SK-N-SH (cell line): ENCODE measurements at regions not wholly inside any gene's neighbourhood (a gene's known extent, or its start where the extent isn't known, plus 50 kb on each side); places are given as distances from the start of the nearest gene placed in this dataset.

ENCODE experiments used
- CTCF ChIA-PET: fragments of 300-600, 350-600 bp; formaldehyde crosslinking; extraction: SDS; loops from one replicate; lab custom pipeline; 2021; lab: Yijun Ruan, JAX
- POLR2A ChIA-PET: fragments of 350-600 bp; sonication (Branson Sonifier 250); formaldehyde crosslinking; extraction: SDS; loops from one replicate; lab custom pipeline; 2020; ENCODE audit warnings: antibody characterized with exemption, inconsistent platforms; lab: Yijun Ruan, JAX
- DNase-seq: peaks from one replicate; pipeline ENCODE4 v3.0.0; 2012
- H2AFZ ChIP-seq: fragments of 200-600 bp; sonication (generic); 2 replicates; pipeline ENCODE4 v1.8.1; 2016; ENCODE audit warnings: antibody characterized with exemption, mild to moderate bottlenecking, low read depth
- H3F3A ChIP-seq: fragments of 200-600 bp; sonication (generic); replicated peaks from 2 replicates; pipeline ENCODE3; 2016; ENCODE audit warnings: antibody characterized with exemption, mild to moderate bottlenecking; ENCODE audit not compliant: insufficient read depth
- H3K27ac ChIP-seq, 2 experiments: fragments of 200-500 bp in 1 of 2; fragments of 200-600 bp in 1 of 2; sonication (Bioruptor generic) in 1 of 2; sonication (generic), shearing (Covaris generic) in 1 of 2; 2 replicates each; pipeline versions ENCODE4 v1.5.1 to v1.6.1; 2014 to 2016; ENCODE audit warnings: low read depth in 2 of 2, inconsistent platforms in 1 of 2, low read length in 1 of 2, mild to moderate bottlenecking in 1 of 2, mixed read lengths in 1 of 2
- H3K27me3 ChIP-seq: fragments of 200-600 bp; sonication (generic), shearing (Covaris generic); 2 replicates; pipeline ENCODE4 v1.6.1; 2016; ENCODE audit warnings: mixed run types; ENCODE audit not compliant: insufficient read depth
- H3K36me3 ChIP-seq, 2 experiments: fragments of 200-500 bp in 1 of 2; fragments of 200-600 bp in 1 of 2; sonication (Bioruptor generic) in 1 of 2; sonication (generic) in 1 of 2; replicated peaks in 1 of 2; 2 replicates each; pipeline versions ENCODE3 to v1.5.1; 2014 to 2016; ENCODE audit warnings: low read length in 1 of 2, mild to moderate bottlenecking in 1 of 2; ENCODE audit not compliant: insufficient read depth in 2 of 2, control insufficient read depth in 1 of 2
- H3K4me1 ChIP-seq, 2 experiments: fragments of 200-500 bp in 1 of 2; fragments of 200-600 bp in 1 of 2; sonication (Bioruptor generic) in 1 of 2; sonication (generic), shearing (Covaris generic) in 1 of 2; 2 replicates each; pipeline versions ENCODE4 v1.5.1 to v1.6.1; 2014 to 2016; ENCODE audit warnings: low read depth in 1 of 2, low read length in 1 of 2, mixed run types in 1 of 2; ENCODE audit not compliant: insufficient read depth in 2 of 2, control insufficient read depth in 1 of 2
- H3K4me2 ChIP-seq: fragments of 200-600 bp; sonication (generic), shearing (Covaris generic); 2 replicates; pipeline ENCODE4 v1.6.1; 2017; ENCODE audit warnings: mixed run types
- H3K4me3 ChIP-seq, 2 experiments: fragments of 200-500 bp in 1 of 2; fragments of 200-600 bp in 1 of 2; sonication (Bioruptor generic) in 1 of 2; sonication (generic), shearing (Covaris generic) in 1 of 2; 2 replicates each; pipeline versions ENCODE4 v1.5.1 to v1.8.1; 2014 to 2016; ENCODE audit warnings: low read depth in 2 of 2, inconsistent platforms in 1 of 2, low read length in 1 of 2, mild to moderate bottlenecking in 1 of 2, mixed read lengths in 1 of 2, moderate library complexity in 1 of 2
- H3K79me2 ChIP-seq: fragments of 200-600 bp; sonication (generic); 2 replicates; pipeline ENCODE4 v1.8.1; 2017; ENCODE audit warnings: mild to moderate bottlenecking; ENCODE audit not compliant: insufficient read depth
- H3K9ac ChIP-seq: fragments of 200-600 bp; sonication (generic); 2 replicates; pipeline ENCODE4 v1.6.1; 2017; ENCODE audit warnings: mixed run types
- H3K9me2 ChIP-seq: fragments of 200-600 bp; sonication (generic); 2 replicates; pipeline ENCODE4 v1.6.1; 2017; ENCODE audit warnings: mixed run types
- H3K9me3 ChIP-seq: fragments of 200-600 bp; sonication (generic); 2 replicates; pipeline ENCODE4 v1.6.1; 2017; ENCODE audit warnings: mixed run types, mild to moderate bottlenecking, moderate library complexity
- H4K20me1 ChIP-seq: fragments of 200-600 bp; sonication (generic); 2 replicates; pipeline ENCODE4 v1.6.1; 2017; ENCODE audit warnings: mild to moderate bottlenecking, mixed run types; ENCODE audit not compliant: insufficient read depth
- CTCF ChIP-seq: fragments of 200-600 bp; sonication (generic); IDR thresholded peaks from 2 replicates; pipeline ENCODE4 v1.6.1; 2017; ENCODE audit warnings: antibody characterized with exemption, mild to moderate bottlenecking, moderate library complexity
- ELF1 ChIP-seq: IDR thresholded peaks from 2 replicates; pipeline ENCODE4 v1.4.0; 2012
- FOXJ3 ChIP-seq: sonication (generic); formaldehyde crosslinking; IDR thresholded peaks from 2 replicates; pipeline ENCODE4 v1.5.1; 2020; ENCODE audit warnings: mild to moderate bottlenecking, missing genetic modification reagents
- GATA2 ChIP-seq: sonication (generic); formaldehyde crosslinking; IDR thresholded peaks from 2 replicates; pipeline ENCODE4 v1.5.0; 2020; ENCODE audit warnings: mild to moderate bottlenecking, missing genetic modification reagents
- JUND ChIP-seq: IDR thresholded peaks from 2 replicates; pipeline ENCODE4 v1.4.0; 2012
- MAX ChIP-seq: IDR thresholded peaks from 2 replicates; pipeline ENCODE4 v1.4.0; 2012; ENCODE audit warnings: low read depth
- MXI1 ChIP-seq: IDR thresholded peaks from 2 replicates; pipeline ENCODE4 v1.6.1; 2012; ENCODE audit warnings: mild to moderate bottlenecking, low read depth, low read length, improper control_type of control experiment
- NFIC ChIP-seq: IDR thresholded peaks from 2 replicates; pipeline ENCODE4 v1.4.0; 2012; ENCODE audit warnings: borderline replicate concordance
- PBX3 ChIP-seq: IDR thresholded peaks from 2 replicates; pipeline ENCODE4; 2012
- POLR2AphosphoS5 ChIP-seq: IDR thresholded peaks from 2 replicates; pipeline ENCODE4 v1.6.1; 2012; ENCODE audit warnings: low read depth, low read length
- RAD21 ChIP-seq: IDR thresholded peaks from 2 replicates; pipeline ENCODE4 v1.6.1; 2012; ENCODE audit warnings: mild to moderate bottlenecking, low read length
- RFX5 ChIP-seq: IDR thresholded peaks from 2 replicates; pipeline ENCODE4 v1.6.1; 2012; ENCODE audit warnings: mild to moderate bottlenecking, improper control_type of control experiment, low read length
- RXRA ChIP-seq: IDR thresholded peaks from 2 replicates; pipeline ENCODE4 v1.4.0; 2012; ENCODE audit warnings: low read depth, mild to moderate bottlenecking, borderline replicate concordance
- SIN3A ChIP-seq: IDR thresholded peaks from 2 replicates; pipeline ENCODE4 v1.6.1; 2012; ENCODE audit warnings: low read depth, mild to moderate bottlenecking, low read length, moderate library complexity, borderline replicate concordance
- TCF12 ChIP-seq: IDR thresholded peaks from 2 replicates; pipeline ENCODE4 v1.4.0; 2012
- YY1 ChIP-seq: IDR thresholded peaks from 2 replicates; pipeline ENCODE4 v1.4.0; 2012; ENCODE audit warnings: low read depth, mild to moderate bottlenecking
- WGBS: methylation state at CpG from one replicate; pipeline ENCODE4 v1.1.6; 2017; ENCODE audit warnings: low lambda C conversion rate; 5-methylcytosine and 5-hydroxymethylcytosine counted together
- TF ChIP-seq, protein P1 (sequence below): IDR thresholded peaks from 2 replicates; pipeline ENCODE4 v1.6.1; 2012; ENCODE audit warnings: mild to moderate bottlenecking, low read depth, low read length, moderate library complexity
- TF ChIP-seq, protein P2 (sequence below): IDR thresholded peaks from 2 replicates; pipeline ENCODE4 v1.4.0; 2012; ENCODE audit warnings: low read depth, borderline replicate concordance
- TF ChIP-seq, protein P3 (sequence below): fragments of 150-350 bp; IDR thresholded peaks from 2 replicates; pipeline ENCODE4 v1.6.1; 2016; ENCODE audit warnings: mild to moderate bottlenecking, low read depth, low read length

DNA sequence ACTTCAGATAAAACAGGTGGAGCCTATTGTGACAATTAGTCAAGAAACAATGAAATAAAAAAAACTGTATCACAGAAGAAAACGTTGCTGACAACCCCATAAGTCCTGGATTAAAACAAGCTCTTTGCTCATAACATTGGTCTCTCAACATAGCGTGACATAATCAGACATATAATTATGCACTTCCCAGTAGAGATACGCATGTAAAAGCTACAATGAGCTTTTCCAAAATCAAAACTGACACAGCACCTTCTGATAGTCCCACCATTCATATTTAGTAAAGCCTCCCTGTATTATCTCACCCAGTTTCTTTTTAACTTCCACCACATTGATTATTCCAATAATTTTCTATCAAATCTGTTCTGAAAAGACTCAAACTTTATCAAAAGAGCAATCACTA is 372.1 kb upstream of the SMIM31 start:
- H2AFZ ChIP-seq = no peak overlapping the region
- TF ChIP-seq, protein P1, sequence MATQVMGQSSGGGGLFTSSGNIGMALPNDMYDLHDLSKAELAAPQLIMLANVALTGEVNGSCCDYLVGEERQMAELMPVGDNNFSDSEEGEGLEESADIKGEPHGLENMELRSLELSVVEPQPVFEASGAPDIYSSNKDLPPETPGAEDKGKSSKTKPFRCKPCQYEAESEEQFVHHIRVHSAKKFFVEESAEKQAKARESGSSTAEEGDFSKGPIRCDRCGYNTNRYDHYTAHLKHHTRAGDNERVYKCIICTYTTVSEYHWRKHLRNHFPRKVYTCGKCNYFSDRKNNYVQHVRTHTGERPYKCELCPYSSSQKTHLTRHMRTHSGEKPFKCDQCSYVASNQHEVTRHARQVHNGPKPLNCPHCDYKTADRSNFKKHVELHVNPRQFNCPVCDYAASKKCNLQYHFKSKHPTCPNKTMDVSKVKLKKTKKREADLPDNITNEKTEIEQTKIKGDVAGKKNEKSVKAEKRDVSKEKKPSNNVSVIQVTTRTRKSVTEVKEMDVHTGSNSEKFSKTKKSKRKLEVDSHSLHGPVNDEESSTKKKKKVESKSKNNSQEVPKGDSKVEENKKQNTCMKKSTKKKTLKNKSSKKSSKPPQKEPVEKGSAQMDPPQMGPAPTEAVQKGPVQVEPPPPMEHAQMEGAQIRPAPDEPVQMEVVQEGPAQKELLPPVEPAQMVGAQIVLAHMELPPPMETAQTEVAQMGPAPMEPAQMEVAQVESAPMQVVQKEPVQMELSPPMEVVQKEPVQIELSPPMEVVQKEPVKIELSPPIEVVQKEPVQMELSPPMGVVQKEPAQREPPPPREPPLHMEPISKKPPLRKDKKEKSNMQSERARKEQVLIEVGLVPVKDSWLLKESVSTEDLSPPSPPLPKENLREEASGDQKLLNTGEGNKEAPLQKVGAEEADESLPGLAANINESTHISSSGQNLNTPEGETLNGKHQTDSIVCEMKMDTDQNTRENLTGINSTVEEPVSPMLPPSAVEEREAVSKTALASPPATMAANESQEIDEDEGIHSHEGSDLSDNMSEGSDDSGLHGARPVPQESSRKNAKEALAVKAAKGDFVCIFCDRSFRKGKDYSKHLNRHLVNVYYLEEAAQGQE = no peak
- no peak for TF ChIP-seq PBX3
- H3K79me2 ChIP-seq = no peaks in the 10 kb centered on the region
- ChIA-PET POLR2A (no interaction called here), CTCF (no interaction called here)
- H3K9me3 ChIP-seq = no peaks in the 10 kb centered on the region
- no peaks in the 10 kb centered on the region for H4K20me1 ChIP-seq
- H3K27me3 ChIP-seq = no peaks in the 10 kb centered on the region; the same call in none of the 2 replicates
- H3K9ac ChIP-seq = no peak overlapping the region
- H3K4me3 ChIP-seq = no peak overlapping the region
- WGBS = 11% methylated on average over 3 of the region's 3 CpGs
- no peak overlapping the region for H3K27ac ChIP-seq
- no peaks in the 10 kb centered on the region for H3K4me1 ChIP-seq
- H3K9me2 ChIP-seq = no peaks in the 10 kb centered on the region
- no peaks in the 10 kb centered on the region for H3K36me3 ChIP-seq
- no peak overlapping the region for H3K4me2 ChIP-seq
- no peak for DNase-seq
- no peaks in the 10 kb centered on the region for H3F3A ChIP-seq

DNA sequence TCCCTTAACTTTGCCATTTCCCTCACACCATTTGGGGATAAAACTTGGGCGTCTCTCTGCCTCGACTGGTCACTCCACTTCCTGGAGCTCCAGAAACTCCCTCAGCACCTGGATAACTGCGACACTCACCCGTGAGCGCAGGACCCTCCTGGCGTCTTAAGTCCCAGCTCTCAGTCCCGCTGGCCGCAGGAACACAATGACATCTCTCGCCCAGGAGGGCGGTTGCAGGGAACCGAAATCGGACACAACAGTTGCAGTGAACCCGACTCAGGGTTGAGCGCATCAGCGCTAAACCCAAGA is 370.9 kb upstream of the SMIM31 start:
- peak overlapping the region in 1 of 2 experiments; percentile 37; a peak in 1 of 4 replicates for H3K4me3 ChIP-seq

More for the DNA sequence above, 370.9 kb upstream of the SMIM31 start:
- 4% methylated on average over 12 of the region's 15 CpGs for WGBS
- TF ChIP-seq NFIC (no peak), RXRA (no peak), CTCF (no peak), MAX (no peak), POLR2AphosphoS5 (no peak), FOXJ3 (no peak), RFX5 (no peak), TCF12 (no peak), ELF1 (no peak), GATA2 (CRISPR knock-in tag) (no peak), MXI1 (no peak), SIN3A (no peak), YY1 (no peak), RAD21 (no peak), JUND (no peak)
- TF ChIP-seq, protein P2, sequence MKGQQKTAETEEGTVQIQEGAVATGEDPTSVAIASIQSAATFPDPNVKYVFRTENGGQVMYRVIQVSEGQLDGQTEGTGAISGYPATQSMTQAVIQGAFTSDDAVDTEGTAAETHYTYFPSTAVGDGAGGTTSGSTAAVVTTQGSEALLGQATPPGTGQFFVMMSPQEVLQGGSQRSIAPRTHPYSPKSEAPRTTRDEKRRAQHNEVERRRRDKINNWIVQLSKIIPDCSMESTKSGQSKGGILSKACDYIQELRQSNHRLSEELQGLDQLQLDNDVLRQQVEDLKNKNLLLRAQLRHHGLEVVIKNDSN = no peak
- TF ChIP-seq, protein P3, sequence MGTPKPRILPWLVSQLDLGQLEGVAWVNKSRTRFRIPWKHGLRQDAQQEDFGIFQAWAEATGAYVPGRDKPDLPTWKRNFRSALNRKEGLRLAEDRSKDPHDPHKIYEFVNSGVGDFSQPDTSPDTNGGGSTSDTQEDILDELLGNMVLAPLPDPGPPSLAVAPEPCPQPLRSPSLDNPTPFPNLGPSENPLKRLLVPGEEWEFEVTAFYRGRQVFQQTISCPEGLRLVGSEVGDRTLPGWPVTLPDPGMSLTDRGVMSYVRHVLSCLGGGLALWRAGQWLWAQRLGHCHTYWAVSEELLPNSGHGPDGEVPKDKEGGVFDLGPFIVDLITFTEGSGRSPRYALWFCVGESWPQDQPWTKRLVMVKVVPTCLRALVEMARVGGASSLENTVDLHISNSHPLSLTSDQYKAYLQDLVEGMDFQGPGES = no peak
- TF ChIP-seq, all 33 proteins: peak for 0
- Histone ChIP-seq H3F3A (no peaks in the 10 kb centered on the region), H3K4me2 (0 out of 2 replicates have a peak overlapping the region, but pooled peaks have one; percentile 28), H3K9me2 (no peaks in the 10 kb centered on the region), H3K27me3 (no peaks in the 10 kb centered on the region; the same call in none of the 2 replicates), H3K9me3 (no peaks in the 10 kb centered on the region), H3K4me1 (no peaks in the 10 kb centered on the region), H2AFZ (no peak overlapping the region), H3K9ac (no peak overlapping the region), H3K36me3 (no peaks in the 10 kb centered on the region), H3K79me2 (no peaks in the 10 kb centered on the region), H4K20me1 (no peaks in the 10 kb centered on the region), H3K27ac (no peak overlapping the region)
- CTCF ChIA-PET = no interaction called here
- DNase-seq = no peak
- POLR2A ChIA-PET = no interaction called here
